ENCODE measurements at regions not wholly inside any gene's neighbourhood (a gene's known extent, or its start where the extent isn't known, plus 50 kb on each side); places are given as distances from the start of the nearest gene placed in this dataset.
A peak's percentile ranks its signal among the peaks of the same experiment; 100 is the strongest.

DNA sequence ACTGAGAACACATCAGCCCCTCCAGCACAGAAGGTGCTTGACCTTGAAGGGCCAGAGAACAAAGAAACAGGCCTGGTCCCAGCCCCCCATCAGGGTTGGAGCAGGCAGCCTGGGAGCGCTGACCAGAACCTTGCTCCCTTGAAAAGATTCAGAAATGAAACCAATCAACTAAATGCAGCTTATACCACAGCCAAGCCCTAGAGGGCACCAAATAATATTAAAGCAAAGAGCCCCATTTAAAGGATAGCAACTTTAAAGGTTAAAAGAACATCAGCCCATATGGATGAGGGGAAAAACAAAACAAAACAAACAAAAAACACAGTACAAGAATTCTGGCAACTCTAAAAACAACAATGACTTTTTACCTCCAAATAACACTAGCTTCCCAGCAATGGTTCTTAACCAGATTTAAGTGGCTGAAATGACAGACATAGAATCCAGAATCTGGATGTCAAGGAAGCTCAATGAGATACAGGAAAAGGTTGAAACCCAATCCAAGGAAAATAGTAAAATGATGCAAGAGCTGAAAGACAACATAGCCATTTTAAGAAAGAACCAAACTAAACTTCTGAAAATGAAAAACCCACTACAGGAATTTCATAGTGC lies 471.9 kb downstream of the MTRR start:
- ChIA-PET POLR2A (no interaction called here), CTCF (interaction anchor here (0.5 to 1.5 kb wide), 12 partner anchors 9 to 971 kb away, joined by 3 to 8 read pairs (median 3); no protein-coding TSS in a partner anchor)
- TF ChIP-seq, protein P1, sequence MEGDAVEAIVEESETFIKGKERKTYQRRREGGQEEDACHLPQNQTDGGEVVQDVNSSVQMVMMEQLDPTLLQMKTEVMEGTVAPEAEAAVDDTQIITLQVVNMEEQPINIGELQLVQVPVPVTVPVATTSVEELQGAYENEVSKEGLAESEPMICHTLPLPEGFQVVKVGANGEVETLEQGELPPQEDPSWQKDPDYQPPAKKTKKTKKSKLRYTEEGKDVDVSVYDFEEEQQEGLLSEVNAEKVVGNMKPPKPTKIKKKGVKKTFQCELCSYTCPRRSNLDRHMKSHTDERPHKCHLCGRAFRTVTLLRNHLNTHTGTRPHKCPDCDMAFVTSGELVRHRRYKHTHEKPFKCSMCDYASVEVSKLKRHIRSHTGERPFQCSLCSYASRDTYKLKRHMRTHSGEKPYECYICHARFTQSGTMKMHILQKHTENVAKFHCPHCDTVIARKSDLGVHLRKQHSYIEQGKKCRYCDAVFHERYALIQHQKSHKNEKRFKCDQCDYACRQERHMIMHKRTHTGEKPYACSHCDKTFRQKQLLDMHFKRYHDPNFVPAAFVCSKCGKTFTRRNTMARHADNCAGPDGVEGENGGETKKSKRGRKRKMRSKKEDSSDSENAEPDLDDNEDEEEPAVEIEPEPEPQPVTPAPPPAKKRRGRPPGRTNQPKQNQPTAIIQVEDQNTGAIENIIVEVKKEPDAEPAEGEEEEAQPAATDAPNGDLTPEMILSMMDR (IDR thresholded peaks at IDR 0.05), result peak; percentile 36; the same call in 1 of the 2 replicates
- TF ChIP-seq NFE2L1 (CRISPR knock-in tag; IDR thresholded peaks at IDR 0.05) (no peak), ZNF423 (CRISPR knock-in tag; IDR thresholded peaks at IDR 0.05) (no peak), TCF7 (CRISPR knock-in tag; IDR thresholded peaks at IDR 0.05; ENCODE audit: low read depth) (no peak), ZNF396 (CRISPR knock-in tag; IDR thresholded peaks at IDR 0.05; ENCODE audit: borderline replicate concordance) (no peak), JAZF1 (CRISPR knock-in tag; IDR thresholded peaks at IDR 0.05) (no peak), CREB1 (CRISPR knock-in tag; IDR thresholded peaks at IDR 0.05) (no peak)
- TF ChIP-seq, protein P2, sequence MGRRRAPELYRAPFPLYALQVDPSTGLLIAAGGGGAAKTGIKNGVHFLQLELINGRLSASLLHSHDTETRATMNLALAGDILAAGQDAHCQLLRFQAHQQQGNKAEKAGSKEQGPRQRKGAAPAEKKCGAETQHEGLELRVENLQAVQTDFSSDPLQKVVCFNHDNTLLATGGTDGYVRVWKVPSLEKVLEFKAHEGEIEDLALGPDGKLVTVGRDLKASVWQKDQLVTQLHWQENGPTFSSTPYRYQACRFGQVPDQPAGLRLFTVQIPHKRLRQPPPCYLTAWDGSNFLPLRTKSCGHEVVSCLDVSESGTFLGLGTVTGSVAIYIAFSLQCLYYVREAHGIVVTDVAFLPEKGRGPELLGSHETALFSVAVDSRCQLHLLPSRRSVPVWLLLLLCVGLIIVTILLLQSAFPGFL (CRISPR knock-in tag; IDR thresholded peaks at IDR 0.05; ENCODE audit: borderline replicate concordance), result no peak
- ATAC-seq (peak; percentile 81), DNase-seq (ENCODE audit: low spot score) (no peak)
- H3K27ac Mint-ChIP-seq, result no peak overlapping the region
- peaks cover 2% of the 10 kb centered on the region; the same call in 1 of the 2 replicates for H3K27me3 Mint-ChIP-seq (ENCODE audit: low read depth)
- peaks cover 20% of the 10 kb centered on the region for H3K36me3 Mint-ChIP-seq
- no peak overlapping the region for H3K4me3 Mint-ChIP-seq
- H3K4me1 Mint-ChIP-seq, result peaks cover 29% of the 10 kb centered on the region
- peaks cover 41% of the 10 kb centered on the region for H3K9me3 Mint-ChIP-seq

DNA sequence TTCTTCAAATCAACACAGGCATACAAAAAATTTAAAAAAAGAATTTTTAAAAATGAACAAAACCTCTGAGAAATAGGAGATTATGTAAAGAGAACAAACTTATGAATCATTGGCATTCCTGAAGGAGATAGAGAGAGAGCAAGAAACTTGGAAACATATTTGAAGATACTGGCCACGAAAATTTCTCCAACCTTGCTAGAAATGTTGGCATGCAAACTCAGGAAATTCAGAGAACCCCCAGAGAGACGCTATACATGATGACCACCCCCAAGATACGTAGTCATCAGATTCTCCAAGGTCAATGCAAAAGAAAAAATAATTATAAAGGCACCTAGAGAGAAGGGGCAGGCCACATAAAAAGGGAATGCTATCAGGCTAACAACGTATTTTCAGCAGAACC lies 472.5 kb downstream of the MTRR start:
- TF ChIP-seq MYBL2 (CRISPR knock-in tag; IDR thresholded peaks at IDR 0.05) (no peak), FOXP1 (CRISPR knock-in tag; IDR thresholded peaks at IDR 0.05; ENCODE audit: borderline replicate concordance) (no peak), SMAD3 (CRISPR knock-in tag; IDR thresholded peaks at IDR 0.05; ENCODE audit: borderline replicate concordance) (no peak), NR2C2 (CRISPR knock-in tag; IDR thresholded peaks at IDR 0.05) (no peak), SOX15 (CRISPR knock-in tag; IDR thresholded peaks at IDR 0.05) (no peak), SP1 (CRISPR knock-in tag; conservative IDR thresholded peaks at IDR 0.05) (no peak), ZNF219 (CRISPR knock-in tag; IDR thresholded peaks at IDR 0.05; ENCODE audit: borderline replicate concordance) (no peak), JAZF1 (CRISPR knock-in tag; IDR thresholded peaks at IDR 0.05) (no peak), GTF2I (CRISPR knock-in tag; conservative IDR thresholded peaks at IDR 0.05) (no peak), ZNF121 (CRISPR knock-in tag; IDR thresholded peaks at IDR 0.05) (no peak), ZNF138 (CRISPR knock-in tag; conservative IDR thresholded peaks at IDR 0.05) (no peak)
- TF ChIP-seq, protein P3, sequence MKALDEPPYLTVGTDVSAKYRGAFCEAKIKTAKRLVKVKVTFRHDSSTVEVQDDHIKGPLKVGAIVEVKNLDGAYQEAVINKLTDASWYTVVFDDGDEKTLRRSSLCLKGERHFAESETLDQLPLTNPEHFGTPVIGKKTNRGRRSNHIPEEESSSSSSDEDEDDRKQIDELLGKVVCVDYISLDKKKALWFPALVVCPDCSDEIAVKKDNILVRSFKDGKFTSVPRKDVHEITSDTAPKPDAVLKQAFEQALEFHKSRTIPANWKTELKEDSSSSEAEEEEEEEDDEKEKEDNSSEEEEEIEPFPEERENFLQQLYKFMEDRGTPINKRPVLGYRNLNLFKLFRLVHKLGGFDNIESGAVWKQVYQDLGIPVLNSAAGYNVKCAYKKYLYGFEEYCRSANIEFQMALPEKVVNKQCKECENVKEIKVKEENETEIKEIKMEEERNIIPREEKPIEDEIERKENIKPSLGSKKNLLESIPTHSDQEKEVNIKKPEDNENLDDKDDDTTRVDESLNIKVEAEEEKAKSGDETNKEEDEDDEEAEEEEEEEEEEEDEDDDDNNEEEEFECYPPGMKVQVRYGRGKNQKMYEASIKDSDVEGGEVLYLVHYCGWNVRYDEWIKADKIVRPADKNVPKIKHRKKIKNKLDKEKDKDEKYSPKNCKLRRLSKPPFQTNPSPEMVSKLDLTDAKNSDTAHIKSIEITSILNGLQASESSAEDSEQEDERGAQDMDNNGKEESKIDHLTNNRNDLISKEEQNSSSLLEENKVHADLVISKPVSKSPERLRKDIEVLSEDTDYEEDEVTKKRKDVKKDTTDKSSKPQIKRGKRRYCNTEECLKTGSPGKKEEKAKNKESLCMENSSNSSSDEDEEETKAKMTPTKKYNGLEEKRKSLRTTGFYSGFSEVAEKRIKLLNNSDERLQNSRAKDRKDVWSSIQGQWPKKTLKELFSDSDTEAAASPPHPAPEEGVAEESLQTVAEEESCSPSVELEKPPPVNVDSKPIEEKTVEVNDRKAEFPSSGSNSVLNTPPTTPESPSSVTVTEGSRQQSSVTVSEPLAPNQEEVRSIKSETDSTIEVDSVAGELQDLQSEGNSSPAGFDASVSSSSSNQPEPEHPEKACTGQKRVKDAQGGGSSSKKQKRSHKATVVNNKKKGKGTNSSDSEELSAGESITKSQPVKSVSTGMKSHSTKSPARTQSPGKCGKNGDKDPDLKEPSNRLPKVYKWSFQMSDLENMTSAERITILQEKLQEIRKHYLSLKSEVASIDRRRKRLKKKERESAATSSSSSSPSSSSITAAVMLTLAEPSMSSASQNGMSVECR (CRISPR knock-in tag; IDR thresholded peaks at IDR 0.05; ENCODE audit: borderline replicate concordance), result no peak
- TF ChIP-seq, protein P4, sequence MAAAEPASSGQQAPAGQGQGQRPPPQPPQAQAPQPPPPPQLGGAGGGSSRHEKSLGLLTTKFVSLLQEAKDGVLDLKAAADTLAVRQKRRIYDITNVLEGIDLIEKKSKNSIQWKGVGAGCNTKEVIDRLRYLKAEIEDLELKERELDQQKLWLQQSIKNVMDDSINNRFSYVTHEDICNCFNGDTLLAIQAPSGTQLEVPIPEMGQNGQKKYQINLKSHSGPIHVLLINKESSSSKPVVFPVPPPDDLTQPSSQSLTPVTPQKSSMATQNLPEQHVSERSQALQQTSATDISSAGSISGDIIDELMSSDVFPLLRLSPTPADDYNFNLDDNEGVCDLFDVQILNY (CRISPR knock-in tag; IDR thresholded peaks at IDR 0.05), result no peak
- peaks cover 20% of the 10 kb centered on the region for H3K36me3 Mint-ChIP-seq
- peaks cover 2% of the 10 kb centered on the region; the same call in 1 of the 2 replicates for H3K27me3 Mint-ChIP-seq (ENCODE audit: low read depth)
- ATAC-seq (no peak), DNase-seq (ENCODE audit: low spot score) (no peak)
- H3K27ac Mint-ChIP-seq, result no peak overlapping the region
- POLR2A ChIA-PET, result no interaction called here
- CTCF ChIA-PET, result interaction anchor here (0.7 to 1.5 kb wide), 2 partner anchors 21 to 413 kb away, joined by 3 to 8 read pairs; no protein-coding TSS in a partner anchor
- peaks cover 41% of the 10 kb centered on the region for H3K9me3 Mint-ChIP-seq
- H3K4me3 Mint-ChIP-seq, result no peak overlapping the region
- peaks cover 29% of the 10 kb centered on the region for H3K4me1 Mint-ChIP-seq
